Endothelial cell of umbilical vein (primary cell): ENCODE measurements at regions not wholly inside any gene's neighbourhood (a gene's known extent, or its start where the extent isn't known, plus 50 kb on each side); places are given as distances from the start of the nearest gene placed in this dataset.

Experiments used
- BruUV-seq: library from RNA; stranded (reverse); fragments of 400-500 nt; replicated peaks from 2 replicates; lab custom pipeline; 2021; lab: Mats Ljungman, UMichigan
- CTCF ChIA-PET: fragments of 300-600, 350-600 bp; sonication (Branson Sonifier 250); formaldehyde crosslinking; loops from one replicate; lab custom pipeline; 2021; ENCODE audit warnings: antibody characterized with exemption, inconsistent platforms; lab: Charles Lee
- POLR2A ChIA-PET: fragments of 300-600, 350-600 bp; sonication (Branson Sonifier 250); formaldehyde crosslinking; loops from one replicate; lab custom pipeline; 2021; ENCODE audit warnings: antibody characterized with exemption, inconsistent platforms; lab: Charles Lee
- DNase-seq: peaks from one replicate; pipeline ENCODE4 v3.0.0-alpha.2; 2011; ENCODE audit warnings: low read depth, low spot score
- FAIRE-seq: peaks from 2 replicates; lab custom pipeline; 2011; peaks lifted over from hg19 to GRCh38; lab: Jason Lieb, UNC
- H2AFZ ChIP-seq: 2 replicates; pipeline ENCODE4 v1.6.0; 2012; ENCODE audit warnings: low read depth, low read length, control low read depth, inconsistent platforms
- H3K27ac ChIP-seq: 2 replicates; pipeline ENCODE4 v1.5.1; 2011; ENCODE audit warnings: low read depth, mild to moderate bottlenecking, control low read depth, low read length, moderate library complexity; ENCODE audit not compliant: insufficient read depth
- H3K27me3 ChIP-seq, 2 experiments: 2 replicates each; pipeline versions ENCODE4 v1.6.0 to v1.6.1; 2011; ENCODE audit warnings: low read length in 2 of 2, mixed read lengths in 1 of 2; ENCODE audit not compliant: control insufficient read depth in 2 of 2, insufficient read depth in 2 of 2
- H3K36me3 ChIP-seq, 2 experiments: 2 replicates in 1 of 2; 3 replicates in 1 of 2; pipeline ENCODE4 v1.5.1; 2011; ENCODE audit warnings: low read length in 2 of 2, mild to moderate bottlenecking in 1 of 2, moderate library complexity in 1 of 2; ENCODE audit not compliant: control insufficient read depth in 2 of 2, insufficient read depth in 2 of 2; ENCODE audit errors: extremely low read depth in 1 of 2
- H3K4me1 ChIP-seq: 3 replicates; pipeline ENCODE4 v1.5.1; 2011; ENCODE audit warnings: mild to moderate bottlenecking, low read length; ENCODE audit not compliant: control insufficient read depth, insufficient read depth; ENCODE audit errors: extremely low read depth
- H3K4me2 ChIP-seq: 2 replicates; pipeline ENCODE4 v1.6.1; 2011; ENCODE audit warnings: low read length, control low read depth, mixed read lengths; ENCODE audit not compliant: insufficient read depth
- H3K4me3 ChIP-seq, 3 experiments: fragments of 200-600 bp in 1 of 3; sonication (generic), shearing (Covaris generic) in 1 of 3; replicated peaks in 1 of 3; 2 replicates each; pipeline ENCODE4 v1.5.1; 2011 to 2016; ENCODE audit warnings: control low read depth in 3 of 3, low read length in 3 of 3, mild to moderate bottlenecking in 2 of 3, inconsistent platforms in 1 of 3, low read depth in 1 of 3, moderate library complexity in 1 of 3; ENCODE audit not compliant: insufficient read depth in 1 of 3
- H3K79me2 ChIP-seq: 2 replicates; pipeline ENCODE4 v1.6.0; 2012; ENCODE audit warnings: low read length, inconsistent platforms; ENCODE audit not compliant: control insufficient read depth, insufficient read depth
- H3K9ac ChIP-seq: replicated peaks from 2 replicates; pipeline ENCODE3; 2011; ENCODE audit warnings: low read length, control low read depth; ENCODE audit not compliant: insufficient read depth; ENCODE audit errors: extremely low read depth
- H3K9me1 ChIP-seq: replicated peaks from 3 replicates; pipeline ENCODE4 v1.6.0; 2011; ENCODE audit warnings: mild to moderate bottlenecking, low read length; ENCODE audit not compliant: control insufficient read depth, insufficient read depth; ENCODE audit errors: extremely low read depth
- H3K9me3 ChIP-seq: replicated peaks from 2 replicates; pipeline ENCODE4 v1.5.1; 2012; ENCODE audit warnings: low read length, inconsistent platforms; ENCODE audit not compliant: control insufficient read depth, insufficient read depth
- H4K20me1 ChIP-seq: replicated peaks from 2 replicates; pipeline ENCODE3; 2011; ENCODE audit warnings: mild to moderate bottlenecking, low read length; ENCODE audit not compliant: control insufficient read depth, insufficient read depth; ENCODE audit errors: extremely low read depth
- EZH2 ChIP-seq: IDR thresholded peaks from 2 replicates; pipeline ENCODE4 v1.6.1; 2012; ENCODE audit warnings: borderline replicate concordance, low read depth, mild to moderate bottlenecking, moderate library complexity, low read length, inconsistent platforms; ENCODE audit not compliant: severe bottlenecking
- FOS ChIP-seq: IDR thresholded peaks from 2 replicates; pipeline ENCODE4 v1.6.1; 2011; ENCODE audit warnings: mild to moderate bottlenecking, low read length, moderate library complexity, borderline replicate concordance; ENCODE audit not compliant: insufficient read depth
- GATA2 ChIP-seq: IDR thresholded peaks from 2 replicates; pipeline ENCODE4 v1.7.0; 2011; ENCODE audit warnings: low read depth, mild to moderate bottlenecking, moderate library complexity, mixed read lengths, low read length; ENCODE audit not compliant: insufficient read length, insufficient read depth
- JUN ChIP-seq: IDR thresholded peaks from 2 replicates; pipeline ENCODE4 v1.6.1; 2011; ENCODE audit warnings: borderline replicate concordance, low read depth; ENCODE audit not compliant: insufficient read length, insufficient read depth
- MYC ChIP-seq: IDR thresholded peaks from one replicate; pipeline ENCODE4 v1.6.1; 2011; ENCODE audit warnings: mild to moderate bottlenecking, low read depth, low read length
- POLR2A ChIP-seq: IDR thresholded peaks from 2 replicates; pipeline ENCODE4 v1.6.1; 2012; ENCODE audit warnings: low read depth, mild to moderate bottlenecking, control low read depth, low read length
- POLR2AphosphoS5 ChIP-seq: IDR thresholded peaks from 2 replicates; pipeline ENCODE4 v1.6.1; 2012; ENCODE audit warnings: low read depth, mild to moderate bottlenecking, control low read depth, low read length, moderate library complexity; ENCODE audit not compliant: insufficient read depth
- dilution Hi-C: fragments of 300-500 bp; cut with MboI; formaldehyde crosslinking; loops from one replicate; pipeline ENCODE4 v1.15.0; 2019; ENCODE audit warnings: low sequenced_read_pairs; ENCODE audit not compliant: extremely low pct_ligation_motif_present
- intact Hi-C: fragments of 100-400 bp; cut with micrococcal nuclease; formaldehyde crosslinking; loops from one replicate; pipeline ENCODE4 v1.10.0; 2022
- TF ChIP-seq, protein P1 (sequence below): IDR thresholded peaks from 2 replicates; pipeline ENCODE4 v1.6.1; 2011; ENCODE audit not compliant: insufficient read depth, insufficient read length
- TF ChIP-seq, protein P2 (sequence below), 2 donors: IDR thresholded peaks; 1 replicate in 1 of 2; 2 replicates in 1 of 2; pipeline ENCODE4 v1.5.1; 2011; ENCODE audit warnings: low read length in 2 of 2, mild to moderate bottlenecking in 2 of 2, moderate library complexity in 2 of 2, control low read depth in 1 of 2, inconsistent platforms in 1 of 2, low read depth in 1 of 2; ENCODE audit not compliant: insufficient read depth in 1 of 2; ENCODE audit errors: extremely low read depth in 1 of 2

DNA sequence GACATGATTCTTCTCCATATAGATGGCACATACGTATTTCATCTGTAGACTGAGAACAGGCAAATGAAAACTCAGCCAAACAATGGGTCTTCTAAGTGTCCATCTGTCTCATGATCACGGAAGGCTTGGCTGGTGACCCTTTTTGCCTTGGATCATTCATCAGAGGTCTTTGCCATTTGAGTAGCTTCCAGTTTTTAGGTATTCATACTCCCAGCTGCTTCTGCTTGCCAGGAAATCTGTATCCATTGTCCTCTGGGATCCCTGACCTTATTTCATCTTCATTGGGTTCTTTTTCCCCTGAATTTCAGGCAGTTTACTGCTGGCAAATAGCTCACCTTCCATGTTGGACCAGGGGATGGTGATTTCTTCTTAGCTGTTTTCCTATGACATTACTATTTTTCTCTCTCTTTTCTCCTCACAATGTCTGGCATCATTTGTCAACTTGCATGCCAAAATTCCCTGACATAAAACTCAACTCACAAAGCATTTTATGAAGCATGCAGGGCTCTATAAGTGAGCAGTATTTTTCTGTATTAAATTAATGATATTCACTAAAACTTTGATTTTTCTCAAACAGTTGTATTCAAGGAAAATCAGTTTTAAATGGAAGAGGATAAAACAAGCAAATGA, 241.2 kb downstream of the DNAJB9 start:
- BruUV-seq: no TSS peak
- intact Hi-C loops: no loop called here
- H3K4me2 ChIP-seq: no peak overlapping the region
- H3K9me3 ChIP-seq: no peaks in the 10 kb centered on the region
- H4K20me1 ChIP-seq: no peaks in the 10 kb centered on the region
- no peaks in the 10 kb centered on the region for H3K4me1 ChIP-seq
- H3K27ac ChIP-seq: no peak overlapping the region
- no peaks in the 10 kb centered on the region for H3K36me3 ChIP-seq
- DNase-seq: no peak
- ChIA-PET POLR2A (no interaction called here), CTCF (no interaction called here)
- H2AFZ ChIP-seq: no peak overlapping the region
- TF ChIP-seq POLR2A: no peak
- TF ChIP-seq FOS: no peak
- no peak for TF ChIP-seq GATA2
- H3K4me3 ChIP-seq: no peak overlapping the region
- H3K79me2 ChIP-seq: no peaks in the 10 kb centered on the region
- H3K27me3 ChIP-seq: peaks cover 2 to 3% of the 10 kb centered on the region in 2 experiments
- dilution Hi-C loops: no loop called here
- FAIRE-seq: no peak
- H3K9ac ChIP-seq: no peak overlapping the region
- no peaks in the 10 kb centered on the region for H3K9me1 ChIP-seq

DNA sequence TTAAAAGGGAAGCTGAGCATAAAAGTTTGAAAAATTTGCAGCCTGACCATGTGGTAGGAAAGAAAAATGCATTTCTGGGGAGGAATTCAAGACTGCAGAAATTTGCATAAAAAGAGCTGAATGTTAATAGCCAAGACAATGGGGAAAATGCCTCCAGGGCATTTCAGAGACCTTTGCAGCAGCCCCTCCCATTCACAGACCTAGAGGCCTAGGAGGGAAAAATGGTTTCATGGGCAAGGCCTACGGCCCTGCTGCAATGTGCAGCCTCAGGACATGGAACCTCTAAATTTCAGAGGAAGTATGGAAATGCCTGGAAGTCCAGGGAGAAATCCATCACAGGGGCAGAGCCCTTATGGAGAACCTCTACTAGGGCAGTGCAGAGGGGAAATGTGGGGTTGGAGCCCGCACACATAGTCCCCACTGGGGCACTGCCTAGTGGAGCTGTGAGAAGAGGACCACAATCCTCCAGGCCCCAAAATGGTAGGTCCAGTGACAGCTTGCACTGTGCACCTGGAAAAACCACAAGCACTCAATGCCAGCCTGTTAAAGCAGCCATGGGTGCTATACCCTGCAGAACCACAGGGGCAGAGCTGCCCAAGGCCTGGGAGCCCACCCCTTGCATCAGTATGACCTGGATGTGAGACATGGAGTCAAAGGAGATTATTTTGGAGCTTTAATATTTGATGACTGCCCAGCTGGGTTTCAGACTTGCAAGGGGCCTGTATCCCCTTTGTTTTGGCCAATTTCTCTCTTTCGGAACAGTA, 243.8 kb downstream of the DNAJB9 start:
- no TSS peak for BruUV-seq
- DNase-seq (no peak), FAIRE-seq (no peak)
- Histone ChIP-seq H3K4me1 (no peaks in the 10 kb centered on the region), H4K20me1 (no peaks in the 10 kb centered on the region), H3K36me3 (no peaks in the 10 kb centered on the region), H3K9me1 (no peaks in the 10 kb centered on the region), H3K27ac (no peak overlapping the region), H3K9ac (no peak overlapping the region), H3K79me2 (no peaks in the 10 kb centered on the region), H3K4me3 (no peak overlapping the region), H2AFZ (no peak overlapping the region), H3K27me3 (peaks cover 2 to 5% of the 10 kb centered on the region in 2 experiments), H3K9me3 (no peaks in the 10 kb centered on the region), H3K4me2 (no peak overlapping the region)
- ChIA-PET CTCF (interaction anchor here (1.1 kb wide), 1 partner anchor 21 kb away, joined by 3 read pairs; no protein-coding TSS in a partner anchor), POLR2A (no interaction called here)
- TF ChIP-seq EZH2 (no peak), POLR2AphosphoS5 (no peak), JUN (no peak), GATA2 (no peak), FOS (no peak), MYC (no peak), POLR2A (no peak)
- TF ChIP-seq, protein P1, sequence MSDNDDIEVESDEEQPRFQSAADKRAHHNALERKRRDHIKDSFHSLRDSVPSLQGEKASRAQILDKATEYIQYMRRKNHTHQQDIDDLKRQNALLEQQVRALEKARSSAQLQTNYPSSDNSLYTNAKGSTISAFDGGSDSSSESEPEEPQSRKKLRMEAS: no peak
- TF ChIP-seq, protein P2, sequence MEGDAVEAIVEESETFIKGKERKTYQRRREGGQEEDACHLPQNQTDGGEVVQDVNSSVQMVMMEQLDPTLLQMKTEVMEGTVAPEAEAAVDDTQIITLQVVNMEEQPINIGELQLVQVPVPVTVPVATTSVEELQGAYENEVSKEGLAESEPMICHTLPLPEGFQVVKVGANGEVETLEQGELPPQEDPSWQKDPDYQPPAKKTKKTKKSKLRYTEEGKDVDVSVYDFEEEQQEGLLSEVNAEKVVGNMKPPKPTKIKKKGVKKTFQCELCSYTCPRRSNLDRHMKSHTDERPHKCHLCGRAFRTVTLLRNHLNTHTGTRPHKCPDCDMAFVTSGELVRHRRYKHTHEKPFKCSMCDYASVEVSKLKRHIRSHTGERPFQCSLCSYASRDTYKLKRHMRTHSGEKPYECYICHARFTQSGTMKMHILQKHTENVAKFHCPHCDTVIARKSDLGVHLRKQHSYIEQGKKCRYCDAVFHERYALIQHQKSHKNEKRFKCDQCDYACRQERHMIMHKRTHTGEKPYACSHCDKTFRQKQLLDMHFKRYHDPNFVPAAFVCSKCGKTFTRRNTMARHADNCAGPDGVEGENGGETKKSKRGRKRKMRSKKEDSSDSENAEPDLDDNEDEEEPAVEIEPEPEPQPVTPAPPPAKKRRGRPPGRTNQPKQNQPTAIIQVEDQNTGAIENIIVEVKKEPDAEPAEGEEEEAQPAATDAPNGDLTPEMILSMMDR (IDR thresholded peaks at IDR 0.05; ENCODE audit: extremely low read depth in 1 of 2, insufficient read depth in 1 of 2, low read depth in 1 of 2, low read length in 2 of 2): no peak
- intact Hi-C loops: no loop called here
- dilution Hi-C loops: no loop called here
